Central memory CD8-positive, alpha-beta T cell (primary cell): ENCODE measurements at regions not wholly inside any gene's neighbourhood (a gene's known extent, or its start where the extent isn't known, plus 50 kb on each side); places are given as distances from the start of the nearest gene placed in this dataset.
"Not testable (repeated sequence)": the region's sequence is repeated elsewhere in the genome, so short reads cannot be mapped to it uniquely, and the experiment has no call there.

Experiments used
- ATAC-seq: fragments of 150-1000 bp; cut with Tn5 transposase; replicated peaks from 2 replicates; pipeline ENCODE4 v1.10.0; 2022; ENCODE audit warnings: mild to moderate bottlenecking, moderate FRiP score, moderate number of reproducible peaks; ENCODE audit not compliant: poor library complexity, severe bottlenecking; ENCODE audit errors: extremely low read depth
- DNase-seq, 2 donors: peaks; one replicate each; pipeline ENCODE4 v3.0.0; 2021; ENCODE audit warnings: low spot score in 2 of 2
- H3K27ac Mint-ChIP-seq: one replicate; pipeline ENCODE4 v1.8.0; 2022; ENCODE audit warnings: low read depth, mild to moderate bottlenecking, moderate library complexity, mixed read lengths
- H3K27me3 Mint-ChIP-seq: one replicate; pipeline ENCODE4 v1.8.0; 2022; ENCODE audit warnings: mixed read lengths
- H3K36me3 Mint-ChIP-seq: one replicate; pipeline ENCODE4 v1.8.0; 2022; ENCODE audit warnings: mild to moderate bottlenecking, moderate library complexity, mixed read lengths; ENCODE audit not compliant: insufficient read depth
- H3K4me1 Mint-ChIP-seq: one replicate; pipeline ENCODE4 v1.8.0; 2022; ENCODE audit warnings: mixed read lengths
- H3K4me3 Mint-ChIP-seq: one replicate; pipeline ENCODE4 v1.8.0; 2022; ENCODE audit warnings: mild to moderate bottlenecking, moderate library complexity, mixed read lengths
- H3K9me3 Mint-ChIP-seq: one replicate; pipeline ENCODE4 v1.8.0; 2022; ENCODE audit warnings: mixed read lengths

- Mint-ChIP-seq H3K4me1 (no peaks in the 10 kb centered on the region), H3K36me3 (no peaks in the 10 kb centered on the region), H3K27me3 (no peaks in the 10 kb centered on the region), H3K9me3 (peaks cover 19% of the 10 kb centered on the region), H3K4me3 (no peak overlapping the region), H3K27ac (no peak overlapping the region)
- DNase-seq = no peak
- no peak for ATAC-seq
These were observed 612.4 kb upstream of the ZFP42 start for GRCh38 chr4:187383181-187383580.

GRCh38 chr4:187387739-187388138, 607.8 kb upstream of the ZFP42 start:
- H3K4me3 Mint-ChIP-seq = no peak overlapping the region
- ATAC-seq = no peak
- H3K4me1 Mint-ChIP-seq = no peaks in the 10 kb centered on the region
- no peaks in the 10 kb centered on the region for H3K36me3 Mint-ChIP-seq
- no peak overlapping the region for H3K27ac Mint-ChIP-seq
- H3K27me3 Mint-ChIP-seq = no peaks in the 10 kb centered on the region
- DNase-seq = no peak
- peaks cover 19% of the 10 kb centered on the region for H3K9me3 Mint-ChIP-seq

- no peak overlapping the region for H3K4me3 Mint-ChIP-seq
- no peak for ATAC-seq
These were observed 606.2 kb upstream of the ZFP42 start for GRCh38 chr4:187389420-187389819.

GRCh38 chr4:187390646-187391045, 604.9 kb upstream of the ZFP42 start:
- no peak overlapping the region for H3K4me3 Mint-ChIP-seq
- H3K27ac Mint-ChIP-seq = no peak overlapping the region
- DNase-seq (no peak), ATAC-seq (no peak)
- H3K36me3 Mint-ChIP-seq = no peaks in the 10 kb centered on the region
- no peaks in the 10 kb centered on the region for H3K4me1 Mint-ChIP-seq
- H3K27me3 Mint-ChIP-seq = no peaks in the 10 kb centered on the region
- peaks cover 10% of the 10 kb centered on the region for H3K9me3 Mint-ChIP-seq

More at GRCh38 chr4:187389420-187389819, 606.2 kb upstream of the ZFP42 start:
- Mint-ChIP-seq H3K4me1 (no peaks in the 10 kb centered on the region), H3K27me3 (no peaks in the 10 kb centered on the region), H3K27ac (no peak overlapping the region), H3K36me3 (no peaks in the 10 kb centered on the region), H3K9me3 (peaks cover 10% of the 10 kb centered on the region)
- DNase-seq = no peak

- Mint-ChIP-seq H3K36me3 (no peaks in the 10 kb centered on the region), H3K4me1 (no peaks in the 10 kb centered on the region)
These were observed 601.8 kb upstream of the ZFP42 start for GRCh38 chr4:187393531-187394344.

GRCh38 chr4:187396106-187396505, 599.5 kb upstream of the ZFP42 start:
- no peak for DNase-seq
- no peaks in the 10 kb centered on the region for H3K4me1 Mint-ChIP-seq
- H3K27me3 Mint-ChIP-seq = no peaks in the 10 kb centered on the region
- H3K27ac Mint-ChIP-seq = no peak overlapping the region
- H3K4me3 Mint-ChIP-seq = no peak overlapping the region
- H3K9me3 Mint-ChIP-seq = peaks cover 22% of the 10 kb centered on the region
- H3K36me3 Mint-ChIP-seq = no peaks in the 10 kb centered on the region
- no peak for ATAC-seq

More at GRCh38 chr4:187393531-187394344, 601.8 kb upstream of the ZFP42 start:
- no peak overlapping the region for H3K4me3 Mint-ChIP-seq
- no peak for DNase-seq
- H3K27me3 Mint-ChIP-seq = no peaks in the 10 kb centered on the region
- ATAC-seq = no peak
- no peak overlapping the region for H3K27ac Mint-ChIP-seq
- no peaks in the 10 kb centered on the region for H3K9me3 Mint-ChIP-seq

- ATAC-seq, H3K36me3 Mint-ChIP-seq, H3K4me1 Mint-ChIP-seq, H3K27ac Mint-ChIP-seq, DNase-seq, H3K4me3 Mint-ChIP-seq, H3K27me3 Mint-ChIP-seq: not testable (repeated sequence)
- peaks cover 21% of the 10 kb centered on the region for H3K9me3 Mint-ChIP-seq
These were observed 587.1 kb upstream of the ZFP42 start for GRCh38 chr4:187408447-187408846.

GRCh38 chr4:187413564-187414358, 581.8 kb upstream of the ZFP42 start:
- ATAC-seq = no peak
- Mint-ChIP-seq H3K27ac (no peak overlapping the region), H3K36me3 (no peaks in the 10 kb centered on the region), H3K4me3 (no peak overlapping the region), H3K4me1 (no peaks in the 10 kb centered on the region), H3K9me3 (no peaks in the 10 kb centered on the region), H3K27me3 (no peaks in the 10 kb centered on the region)
- DNase-seq = no peak

GRCh38 chr4:187414716-187415115, 580.9 kb upstream of the ZFP42 start:
- Mint-ChIP-seq H3K27me3 (no peaks in the 10 kb centered on the region), H3K27ac (no peak overlapping the region), H3K36me3 (no peaks in the 10 kb centered on the region), H3K4me1 (no peaks in the 10 kb centered on the region), H3K9me3 (no peaks in the 10 kb centered on the region), H3K4me3 (no peak overlapping the region)
- no peak for DNase-seq
- ATAC-seq = no peak

GRCh38 chr4:187415231-187415630, 580.3 kb upstream of the ZFP42 start:
- Mint-ChIP-seq H3K9me3 (no peaks in the 10 kb centered on the region), H3K4me3 (no peak overlapping the region), H3K36me3 (no peaks in the 10 kb centered on the region), H3K27me3 (no peaks in the 10 kb centered on the region), H3K4me1 (no peaks in the 10 kb centered on the region), H3K27ac (no peak overlapping the region)
- ATAC-seq (no peak), DNase-seq (no peak)

GRCh38 chr4:187416216-187416615, 579.4 kb upstream of the ZFP42 start:
- Mint-ChIP-seq H3K27ac (no peak overlapping the region), H3K9me3 (no peaks in the 10 kb centered on the region), H3K36me3 (no peaks in the 10 kb centered on the region), H3K27me3 (no peaks in the 10 kb centered on the region), H3K4me3 (no peak overlapping the region), H3K4me1 (no peaks in the 10 kb centered on the region)
- ATAC-seq (no peak), DNase-seq (no peak)

- Mint-ChIP-seq H3K9me3 (no peaks in the 10 kb centered on the region), H3K27ac (no peak overlapping the region), H3K4me1 (no peaks in the 10 kb centered on the region), H3K4me3 (no peak overlapping the region), H3K27me3 (no peaks in the 10 kb centered on the region), H3K36me3 (no peaks in the 10 kb centered on the region)
- DNase-seq (no peak), ATAC-seq (no peak)
These were observed 577.9 kb upstream of the ZFP42 start for GRCh38 chr4:187417721-187418120.

GRCh38 chr4:187422655-187423054, 572.9 kb upstream of the ZFP42 start:
- DNase-seq (no peak), ATAC-seq (no peak)
- Mint-ChIP-seq H3K36me3 (no peaks in the 10 kb centered on the region), H3K4me3 (no peak overlapping the region), H3K27me3 (no peaks in the 10 kb centered on the region), H3K9me3 (peaks cover 13% of the 10 kb centered on the region), H3K4me1 (no peaks in the 10 kb centered on the region), H3K27ac (no peak overlapping the region)
